Skin epidermis (tissue), 12 donors: ENCODE measurements at regions not wholly inside any gene's neighbourhood (a gene's known extent, or its start where the extent isn't known, plus 50 kb on each side); places are given as distances from the start of the nearest gene placed in this dataset.

Experiments used
- H3K27ac ChIP-seq, 21 experiments: fragments of 200-600 bp; sonication (generic) in 11 of 21; one replicate each; pipeline ENCODE4 v1.5.0; 2020; ENCODE audit warnings: mild to moderate bottlenecking in 3 of 21, inconsistent platforms in 2 of 21, moderate library complexity in 2 of 21
- H3K4me3 ChIP-seq, 7 experiments: fragments of 200-600 bp; sonication (generic) in 2 of 7; one replicate each; pipeline ENCODE4 v1.5.0; 2020; ENCODE audit warnings: inconsistent platforms in 2 of 7, mild to moderate bottlenecking in 2 of 7, moderate library complexity in 1 of 7

GRCh38 chr12:89941436-89941835, 232.8 kb upstream of the ATP2B1 start:
- no peak overlapping the region for H3K27ac ChIP-seq

GRCh38 chr12:89939522-89940215, 231.0 kb upstream of the ATP2B1 start:
- Histone ChIP-seq H3K4me3 (no peak overlapping the region), H3K27ac (no peak overlapping the region)

More at GRCh38 chr12:89941436-89941835, 232.8 kb upstream of the ATP2B1 start:
- no peak overlapping the region for H3K4me3 ChIP-seq

- H3K27ac ChIP-seq = no peak overlapping the region
- H3K4me3 ChIP-seq = no peak overlapping the region
Measured at GRCh38 chr12:89936631-89937030, 228.0 kb upstream of the ATP2B1 start.

- H3K27ac ChIP-seq = no peak overlapping the region
Measured at GRCh38 chr12:89935850-89936249, 227.2 kb upstream of the ATP2B1 start.

GRCh38 chr12:89933911-89934310, 225.3 kb upstream of the ATP2B1 start:
- no peak overlapping the region for H3K27ac ChIP-seq
- H3K4me3 ChIP-seq = no peak overlapping the region

More at GRCh38 chr12:89935850-89936249, 227.2 kb upstream of the ATP2B1 start:
- no peak overlapping the region for H3K4me3 ChIP-seq

- H3K4me3 ChIP-seq = no peak overlapping the region
- H3K27ac ChIP-seq = no peak overlapping the region
Measured at GRCh38 chr12:89932954-89933353, 224.3 kb upstream of the ATP2B1 start.

- Histone ChIP-seq H3K4me3 (no peak overlapping the region), H3K27ac (peak overlapping the region in 1 of 21 experiments; percentile 54)
Measured at GRCh38 chr12:89928467-89928866, 219.8 kb upstream of the ATP2B1 start.

GRCh38 chr12:89927226-89927698, 218.6 kb upstream of the ATP2B1 start:
- H3K27ac ChIP-seq = peak overlapping the region in 1 of 21 experiments; percentile 54

GRCh38 chr12:89924191-89924590, 215.6 kb upstream of the ATP2B1 start:
- H3K4me3 ChIP-seq = no peak overlapping the region
- H3K27ac ChIP-seq = peak overlapping the region in 1 of 21 experiments; percentile 6

More at GRCh38 chr12:89927226-89927698, 218.6 kb upstream of the ATP2B1 start:
- H3K4me3 ChIP-seq = no peak overlapping the region

- Histone ChIP-seq H3K4me3 (no peak overlapping the region), H3K27ac (no peak overlapping the region)
Measured at GRCh38 chr12:89923091-89923490, 214.5 kb upstream of the ATP2B1 start.

GRCh38 chr12:89920866-89921265, 212.2 kb upstream of the ATP2B1 start:
- H3K27ac ChIP-seq = no peak overlapping the region
- no peak overlapping the region for H3K4me3 ChIP-seq

- H3K27ac ChIP-seq = no peak overlapping the region
- no peak overlapping the region for H3K4me3 ChIP-seq
Measured at GRCh38 chr12:89919241-89919906, 210.7 kb upstream of the ATP2B1 start.

GRCh38 chr12:89918172-89918846, 209.7 kb upstream of the ATP2B1 start:
- no peak overlapping the region for H3K27ac ChIP-seq
- H3K4me3 ChIP-seq = no peak overlapping the region

- Histone ChIP-seq H3K27ac (no peak overlapping the region), H3K4me3 (no peak overlapping the region)
Measured at GRCh38 chr12:89909753-89910152, 201.1 kb upstream of the ATP2B1 start.

GRCh38 chr12:89907659-89908058, 199.0 kb upstream of the ATP2B1 start:
- H3K27ac ChIP-seq = no peak overlapping the region
- H3K4me3 ChIP-seq = no peak overlapping the region

GRCh38 chr12:89906824-89907223, 198.2 kb upstream of the ATP2B1 start:
- Histone ChIP-seq H3K27ac (no peak overlapping the region), H3K4me3 (no peak overlapping the region)

GRCh38 chr12:89906178-89906577, 197.5 kb upstream of the ATP2B1 start:
- H3K27ac ChIP-seq = no peak overlapping the region

GRCh38 chr12:89901906-89902642, 193.4 kb upstream of the ATP2B1 start:
- Histone ChIP-seq H3K4me3 (no peak overlapping the region), H3K27ac (no peak overlapping the region)

More at GRCh38 chr12:89906178-89906577, 197.5 kb upstream of the ATP2B1 start:
- no peak overlapping the region for H3K4me3 ChIP-seq

GRCh38 chr12:89901319-89901718, 192.7 kb upstream of the ATP2B1 start:
- Histone ChIP-seq H3K27ac (no peak overlapping the region), H3K4me3 (no peak overlapping the region)

- Histone ChIP-seq H3K4me3 (no peak overlapping the region), H3K27ac (no peak overlapping the region)
Measured at GRCh38 chr12:89899651-89900050, 191.0 kb upstream of the ATP2B1 start.
